HG03460 (cell line): ENCODE measurements at regions not wholly inside any gene's neighbourhood (a gene's known extent, or its start where the extent isn't known, plus 50 kb on each side); places are given as distances from the start of the nearest gene placed in this dataset.

Experiments used
- ATAC-seq: cut with Tn5 transposase; IDR thresholded peaks from one replicate; pipeline ENCODE4 v1.9.1; 2021; ENCODE audit not compliant: unreplicated experiment

GRCh38 chr10:78548369-78548768 is 514.7 kb downstream of the RPS24 start:
- no peak for ATAC-seq

DNA sequence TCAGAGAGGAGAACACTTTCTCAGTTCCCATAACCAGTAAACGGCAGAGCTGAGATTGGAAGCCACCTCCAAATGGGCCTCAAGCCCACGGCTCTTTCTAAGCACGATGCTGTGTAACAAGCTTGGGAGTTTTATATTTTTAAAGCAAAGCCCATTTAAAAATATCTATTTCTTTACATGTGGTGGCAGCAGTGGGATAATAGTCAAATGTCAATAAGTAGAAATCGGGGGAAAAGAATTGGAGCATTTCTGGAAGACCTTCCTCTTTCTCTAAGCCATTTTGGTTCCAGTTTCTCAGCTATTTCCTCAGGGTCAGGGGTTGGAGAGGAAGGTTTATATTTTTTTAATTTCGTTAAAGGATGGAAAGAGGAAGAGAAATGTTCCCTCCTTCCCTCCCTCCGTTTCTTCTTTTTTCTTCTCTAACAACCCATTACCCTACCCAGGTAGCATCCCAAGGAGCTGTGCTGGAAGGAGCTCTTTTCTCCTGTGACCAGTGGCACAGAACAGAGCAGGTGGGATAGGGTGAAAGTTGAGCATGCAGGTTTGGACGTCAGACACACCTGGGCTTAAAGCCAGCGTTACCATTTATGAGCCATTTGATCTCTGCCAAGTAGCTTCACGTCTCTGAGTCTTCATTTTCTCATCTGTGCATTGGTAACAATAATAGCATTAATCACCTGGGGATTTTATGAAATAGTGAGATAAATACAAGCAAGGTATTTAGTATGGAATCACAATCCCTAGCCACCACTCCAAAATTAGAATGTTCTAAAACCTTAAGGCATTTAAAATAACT is 515.7 kb downstream of the RPS24 start:
- no peak for ATAC-seq

DNA sequence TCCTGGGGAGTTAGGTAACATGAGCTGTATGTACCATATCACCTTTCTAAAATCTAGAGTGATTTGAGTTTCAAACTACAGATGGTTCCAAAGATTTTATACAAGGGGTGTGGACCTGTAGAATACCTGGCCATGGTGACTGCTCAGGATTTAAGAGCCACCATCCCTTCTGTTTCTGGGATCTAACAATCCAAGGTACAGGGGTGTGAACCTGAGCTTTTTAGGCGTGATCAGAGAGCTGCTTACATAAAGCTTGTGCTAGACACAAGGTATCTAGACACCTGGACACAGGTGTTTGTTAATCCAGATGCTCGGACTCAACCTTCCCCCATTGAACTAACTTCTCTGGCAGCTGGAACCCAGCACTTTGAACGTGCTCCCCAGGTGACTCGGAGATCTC is 516.4 kb downstream of the RPS24 start:
- ATAC-seq = no peak

- ATAC-seq = no peak
Measured at GRCh38 chr10:78550716-78551115, 517.1 kb downstream of the RPS24 start.

DNA sequence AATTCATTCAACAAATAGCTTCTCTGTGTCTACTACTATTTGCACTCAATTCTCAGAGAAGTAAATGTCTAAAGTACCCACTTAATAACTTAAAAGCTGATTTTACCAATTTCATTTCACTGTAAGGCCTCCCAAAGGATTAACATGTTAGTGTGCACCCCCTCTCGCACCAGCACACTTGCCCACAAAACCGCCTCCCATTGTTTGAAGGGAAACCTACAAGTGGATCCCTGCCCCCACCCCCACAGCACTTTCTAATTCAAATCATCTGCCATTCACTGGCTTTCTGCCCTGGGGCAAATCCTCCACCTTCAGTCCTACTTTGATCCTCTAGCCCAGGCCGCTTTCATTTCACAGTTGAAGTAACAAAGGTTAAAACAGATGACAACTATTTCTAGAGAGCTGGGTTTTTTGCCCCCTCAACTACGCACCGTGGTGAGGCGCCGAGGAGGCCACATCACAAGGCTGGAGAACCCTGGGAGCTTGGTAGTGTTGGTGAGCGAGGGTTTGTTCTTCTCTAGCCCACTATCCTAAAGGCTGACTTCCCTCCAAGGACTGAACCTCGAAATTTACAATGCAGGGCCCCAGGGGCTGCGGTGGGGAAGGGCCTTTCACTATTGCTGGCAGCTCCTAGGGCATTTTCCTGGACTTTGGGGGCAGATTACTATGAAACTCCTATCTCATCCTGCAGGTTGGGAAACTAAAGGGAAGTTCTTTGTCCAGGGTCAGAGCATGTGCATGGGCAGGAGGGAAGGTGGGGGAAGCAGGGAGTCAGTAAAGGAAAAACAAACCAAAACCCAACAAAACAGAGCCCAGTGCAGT is 517.4 kb upstream of the ZMIZ1 start:
- no peak for ATAC-seq

DNA sequence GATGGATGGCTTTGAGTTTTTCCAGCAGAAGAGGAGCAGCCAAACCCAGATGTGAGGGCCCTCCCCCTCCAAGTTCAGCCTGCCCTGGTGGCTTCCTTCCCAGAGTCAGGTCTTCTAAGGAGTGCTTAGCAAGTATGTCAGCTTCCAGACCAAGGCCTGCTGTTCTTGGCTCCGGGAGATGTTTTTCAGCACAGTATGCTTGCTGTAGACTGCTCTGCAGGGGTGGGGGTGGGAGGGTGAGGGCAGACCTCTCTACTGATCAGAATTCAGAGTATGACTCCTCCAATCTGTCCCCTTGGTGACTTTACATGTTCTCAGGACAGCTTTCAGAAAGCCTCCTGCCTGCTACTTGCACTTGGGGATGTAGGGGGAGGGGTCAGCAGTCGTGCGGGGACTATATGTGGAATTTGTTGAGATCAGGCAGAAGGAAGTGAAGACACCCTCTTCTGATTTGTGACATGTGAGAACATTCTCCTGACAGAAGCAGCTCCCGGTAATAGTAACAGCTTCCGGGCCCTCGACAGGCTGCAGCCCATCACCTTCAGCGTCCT is 516.4 kb upstream of the ZMIZ1 start:
- ATAC-seq = no peak

DNA sequence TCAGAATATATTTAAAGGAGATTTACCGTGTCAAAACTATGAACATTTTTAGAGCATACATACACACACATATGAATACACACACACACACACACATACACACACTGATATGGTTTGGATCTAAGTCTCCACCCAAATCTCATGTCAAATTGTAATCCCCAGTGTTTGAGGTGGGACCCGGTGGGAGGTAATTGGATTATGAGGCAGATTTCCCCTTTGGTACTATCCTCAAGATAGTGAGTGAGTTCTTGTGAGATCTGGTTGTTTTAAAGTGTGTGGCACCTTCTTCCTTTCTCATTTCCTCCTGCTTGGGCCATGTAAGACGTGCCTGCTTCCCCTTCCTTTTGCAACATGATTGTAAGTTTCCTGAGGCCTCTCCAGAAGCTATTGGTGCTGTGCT is 515.0 kb upstream of the ZMIZ1 start:
- ATAC-seq = no peak

DNA sequence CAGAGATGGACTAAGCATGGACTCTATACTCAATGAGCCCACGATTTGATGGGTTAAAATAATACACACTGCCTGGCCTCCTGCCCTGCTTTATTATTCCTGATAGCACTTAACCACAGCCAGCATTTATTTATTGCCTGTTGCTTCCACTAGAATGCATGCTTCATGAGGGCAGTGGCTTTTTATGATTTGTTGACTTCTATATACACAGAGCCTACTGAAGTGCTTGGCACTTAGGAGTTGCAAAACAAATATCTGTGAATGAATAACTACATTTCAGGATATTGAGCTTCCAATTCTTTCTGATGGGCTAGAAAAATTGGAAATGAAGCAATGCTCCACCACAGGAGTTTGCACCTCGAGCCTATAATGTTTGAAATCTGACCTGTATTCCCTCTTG is 513.6 kb upstream of the ZMIZ1 start:
- ATAC-seq = no peak

- ATAC-seq = no peak
Measured at GRCh38 chr10:78556705-78557432, 511.9 kb upstream of the ZMIZ1 start.

- no peak for ATAC-seq
Measured at GRCh38 chr10:78557433-78557925, 511.3 kb upstream of the ZMIZ1 start.

GRCh38 chr10:78559661-78560340 is 509.0 kb upstream of the ZMIZ1 start:
- no peak for ATAC-seq

DNA sequence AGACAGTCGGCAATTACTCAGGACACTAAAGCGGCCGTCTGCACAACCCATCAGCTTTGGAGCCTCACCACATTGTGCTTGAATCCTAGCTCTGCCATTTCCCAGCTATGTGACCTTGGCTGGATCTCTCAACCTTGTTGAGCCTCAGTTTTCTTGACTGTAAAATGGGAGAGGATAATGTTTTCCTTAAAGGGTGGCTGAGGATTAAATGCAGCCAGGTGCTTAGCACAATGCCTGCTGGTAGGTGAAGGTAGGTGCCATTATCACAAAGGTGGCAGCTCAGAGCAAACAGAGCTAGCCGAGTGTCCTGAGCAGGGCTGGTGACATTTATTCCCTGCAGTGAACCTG is 508.5 kb upstream of the ZMIZ1 start:
- no peak for ATAC-seq

DNA sequence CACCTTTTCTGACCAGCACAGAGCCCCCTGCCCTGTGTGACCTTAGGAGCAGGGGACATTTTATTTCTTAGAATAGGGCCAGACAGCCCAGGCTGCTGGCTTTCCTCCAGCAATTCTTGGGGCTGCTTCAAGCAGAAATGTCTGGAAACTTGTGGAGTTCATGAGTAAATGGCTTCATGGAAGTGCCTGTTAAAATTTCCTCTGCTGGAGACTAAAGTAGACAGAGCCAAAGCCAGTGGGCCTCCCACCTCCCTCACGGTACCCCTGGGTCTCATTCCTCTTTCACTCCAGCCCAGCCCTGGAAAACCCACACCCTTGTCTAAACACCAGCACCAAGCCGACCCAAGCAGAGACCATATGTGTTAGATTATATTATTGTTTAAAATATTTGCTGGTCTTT is 505.5 kb upstream of the ZMIZ1 start:
- ATAC-seq = no peak

DNA sequence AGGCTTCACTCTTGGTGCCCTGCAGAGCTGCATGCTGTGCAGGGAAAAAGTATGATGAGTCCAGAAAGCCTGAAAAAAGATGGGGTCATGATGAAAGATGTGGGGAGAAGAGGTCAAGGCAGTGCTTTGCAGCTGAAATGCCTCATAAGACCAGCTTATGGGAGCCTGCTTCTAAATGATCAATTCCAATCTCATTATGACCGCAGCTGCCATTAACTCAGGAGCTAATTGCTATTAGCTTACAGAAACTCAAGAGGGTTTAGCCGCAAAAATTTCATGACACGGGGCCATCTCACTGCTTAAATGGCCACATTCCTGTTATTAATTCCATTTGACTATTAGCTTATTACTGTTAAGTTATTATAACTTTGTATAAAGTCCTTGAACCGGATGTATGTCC is 502.9 kb upstream of the ZMIZ1 start:
- ATAC-seq = no peak

- ATAC-seq = no peak
Measured at GRCh38 chr10:78566284-78567111, 502.3 kb upstream of the ZMIZ1 start.

DNA sequence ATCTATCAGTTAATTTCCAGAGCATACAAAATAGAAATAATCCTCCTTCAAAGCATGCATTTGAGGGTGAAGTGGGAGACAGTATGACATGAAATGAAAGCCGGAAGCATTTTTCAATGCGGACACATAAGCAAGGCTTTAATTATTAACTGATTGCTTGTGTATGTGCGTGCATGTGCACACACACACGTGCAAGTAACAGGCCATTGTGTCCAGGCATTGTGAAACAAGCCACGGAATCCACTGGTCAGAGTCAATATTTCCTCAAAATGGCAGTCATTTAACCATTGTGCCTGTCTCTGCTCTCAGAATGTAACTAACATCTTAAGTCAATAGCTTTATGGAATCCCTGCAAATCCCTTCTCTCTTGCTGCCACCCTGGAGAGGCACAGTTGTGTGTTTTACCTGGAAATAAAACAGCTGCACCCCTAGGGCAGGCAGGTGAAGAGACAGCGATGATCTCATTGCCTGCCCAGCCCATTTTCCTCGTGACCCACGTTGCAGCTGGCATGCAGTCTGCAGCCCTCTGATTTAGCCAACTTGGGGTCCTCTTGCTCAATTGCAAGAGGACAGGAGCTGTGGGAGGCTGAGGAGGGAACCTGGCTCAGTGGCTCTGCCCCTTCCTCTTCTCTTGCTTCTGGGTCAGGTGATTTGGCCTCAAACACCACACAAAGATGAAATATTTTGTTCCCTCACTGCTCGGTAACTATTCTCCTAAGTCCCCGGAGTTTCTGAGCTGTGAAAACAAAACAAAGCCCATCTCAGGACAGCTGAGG is 500.9 kb upstream of the ZMIZ1 start:
- ATAC-seq = no peak

DNA sequence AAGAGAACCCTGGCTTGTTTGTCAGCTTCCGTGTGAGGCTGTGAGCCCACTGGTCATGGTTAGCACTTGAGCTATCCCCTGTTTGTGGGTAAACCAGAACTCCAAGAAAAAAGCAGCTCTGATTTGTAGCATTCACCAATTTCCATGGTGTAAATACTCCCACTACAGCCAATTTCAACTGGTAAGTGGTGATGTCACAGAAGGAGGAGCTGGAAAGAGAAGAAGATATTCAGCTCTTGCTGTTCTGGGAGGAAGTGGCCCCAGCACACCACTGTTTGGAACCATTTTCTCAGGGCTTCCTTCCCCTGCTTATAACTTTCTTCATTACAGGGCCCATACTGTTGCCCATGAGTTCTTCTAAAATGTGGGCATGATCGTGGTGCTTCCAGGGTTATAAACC is 500.1 kb upstream of the ZMIZ1 start:
- ATAC-seq = no peak

GRCh38 chr10:78570633-78571235 is 498.0 kb upstream of the ZMIZ1 start:
- no peak for ATAC-seq

DNA sequence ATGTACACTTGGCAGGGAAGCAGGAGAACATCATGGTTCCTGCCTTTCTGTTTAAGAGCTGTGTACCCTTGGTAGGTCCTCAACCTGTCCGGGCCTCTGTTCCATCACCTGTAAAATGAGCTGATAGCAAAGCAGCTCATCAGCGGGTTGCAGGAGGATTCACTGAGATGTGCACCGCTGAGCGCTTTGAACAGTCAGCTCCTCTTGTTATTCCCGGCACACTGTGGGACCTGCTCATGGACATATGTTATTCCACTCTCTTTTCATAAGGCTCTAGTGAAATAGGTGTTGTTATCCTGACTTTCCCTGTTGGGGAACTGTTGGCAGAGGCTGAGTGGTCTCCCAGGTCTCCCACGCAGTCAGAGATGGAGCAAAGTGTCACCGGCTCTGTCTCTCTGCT is 497.5 kb upstream of the ZMIZ1 start:
- no peak for ATAC-seq
